GM12865 (cell line): ENCODE measurements at regions not wholly inside any gene's neighbourhood (a gene's known extent, or its start where the extent isn't known, plus 50 kb on each side); places are given as distances from the start of the nearest gene placed in this dataset.

ENCODE experiments used
- DNase-seq: peaks from one replicate; pipeline ENCODE4 v3.0.0; 2010; ENCODE audit warnings: low read depth
- H3K4me3 ChIP-seq: 2 replicates; pipeline ENCODE4 v1.5.1; 2011; ENCODE audit warnings: mild to moderate bottlenecking, low read depth, low read length, control low read depth
- CTCF ChIP-seq: IDR thresholded peaks from 2 replicates; pipeline ENCODE4 v1.5.1; 2011; ENCODE audit warnings: low read length, control low read depth, low read depth, inconsistent platforms; ENCODE audit not compliant: insufficient read depth; ENCODE audit errors: missing control alignments

GRCh38 chr3:157672061-157672460 lies 168.8 kb upstream of the VEPH1 start:
- no peak for TF ChIP-seq CTCF
- no peak for DNase-seq
- H3K4me3 ChIP-seq = no peak overlapping the region

- no peak for TF ChIP-seq CTCF
- DNase-seq = no peak
- no peak overlapping the region for H3K4me3 ChIP-seq
Measured at GRCh38 chr3:157671656-157672055, 168.4 kb upstream of the VEPH1 start.

GRCh38 chr3:157669416-157669815 lies 166.2 kb upstream of the VEPH1 start:
- H3K4me3 ChIP-seq = no peak overlapping the region
- no peak for DNase-seq
- no peak for TF ChIP-seq CTCF

GRCh38 chr3:157667493-157667892 lies 164.3 kb upstream of the VEPH1 start:
- TF ChIP-seq CTCF = no peak

GRCh38 chr3:157662171-157662570 lies 159.0 kb upstream of the VEPH1 start:
- H3K4me3 ChIP-seq = no peak overlapping the region
- DNase-seq = no peak
- no peak for TF ChIP-seq CTCF

More at GRCh38 chr3:157667493-157667892, 164.3 kb upstream of the VEPH1 start:
- no peak overlapping the region for H3K4me3 ChIP-seq
- no peak for DNase-seq

GRCh38 chr3:157660847-157661246 lies 157.6 kb upstream of the VEPH1 start:
- H3K4me3 ChIP-seq = no peak overlapping the region
- TF ChIP-seq CTCF = no peak
- no peak for DNase-seq

- TF ChIP-seq CTCF = no peak
- H3K4me3 ChIP-seq = no peak overlapping the region
- no peak for DNase-seq
Measured at GRCh38 chr3:157652366-157652765, 149.2 kb upstream of the VEPH1 start.
